ENCODE measurements at regions not wholly inside any gene's neighbourhood (a gene's known extent, or its start where the extent isn't known, plus 50 kb on each side); places are given as distances from the start of the nearest gene placed in this dataset.

DNA sequence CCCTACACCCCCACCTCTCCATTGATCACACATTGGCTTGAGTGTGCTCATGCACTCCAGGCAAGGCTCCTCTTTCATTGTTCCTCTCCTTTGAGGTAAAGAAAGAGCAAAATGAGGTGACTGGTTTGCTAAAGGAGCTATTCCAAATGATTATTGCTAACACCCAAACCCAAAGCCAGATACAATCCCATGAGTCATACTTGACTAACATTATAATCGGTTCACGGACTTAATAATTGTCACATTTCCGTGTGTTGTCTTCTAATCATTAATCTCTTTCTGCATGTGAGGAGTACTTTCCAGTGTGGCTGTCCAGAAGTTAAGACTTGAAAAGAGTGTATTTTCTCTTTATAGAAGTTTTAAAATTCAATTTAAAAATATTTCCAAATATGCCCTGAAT, 174.3 kb upstream of the SFRP2 start:
- no peaks in the 10 kb centered on the region for H3K4me1 Mint-ChIP-seq
- intact Hi-C loops (cut with micrococcal nuclease): no loop called here
- WGBS (ENCODE audit: insufficient coverage): 89% methylated on average over 3 of the region's 3 CpGs
- Histone ChIP-seq H3K4me3 (ENCODE audit: low read length) (no peak overlapping the region), H3K9me3 (ENCODE audit: control insufficient read depth, insufficient read depth, low read length) (no peaks in the 10 kb centered on the region), H3K27me3 (ENCODE audit: control insufficient read depth, insufficient read depth, low read length) (no peaks in the 10 kb centered on the region), H3K4me1 (ENCODE audit: control insufficient read depth, insufficient read depth, low read length) (no peaks in the 10 kb centered on the region), H3K36me3 (ENCODE audit: control insufficient read depth, insufficient read depth, low read length) (no peaks in the 10 kb centered on the region), H3K27ac (ENCODE audit: low read length) (no peak overlapping the region)
- H3K27ac Mint-ChIP-seq: no peak overlapping the region
- DNase-seq: no peak
- H3K27me3 Mint-ChIP-seq (ENCODE audit: low read depth in 2 of 2): no peaks in the 10 kb centered on the region
- ATAC-seq: no peak
- TF ChIP-seq, protein P1, sequence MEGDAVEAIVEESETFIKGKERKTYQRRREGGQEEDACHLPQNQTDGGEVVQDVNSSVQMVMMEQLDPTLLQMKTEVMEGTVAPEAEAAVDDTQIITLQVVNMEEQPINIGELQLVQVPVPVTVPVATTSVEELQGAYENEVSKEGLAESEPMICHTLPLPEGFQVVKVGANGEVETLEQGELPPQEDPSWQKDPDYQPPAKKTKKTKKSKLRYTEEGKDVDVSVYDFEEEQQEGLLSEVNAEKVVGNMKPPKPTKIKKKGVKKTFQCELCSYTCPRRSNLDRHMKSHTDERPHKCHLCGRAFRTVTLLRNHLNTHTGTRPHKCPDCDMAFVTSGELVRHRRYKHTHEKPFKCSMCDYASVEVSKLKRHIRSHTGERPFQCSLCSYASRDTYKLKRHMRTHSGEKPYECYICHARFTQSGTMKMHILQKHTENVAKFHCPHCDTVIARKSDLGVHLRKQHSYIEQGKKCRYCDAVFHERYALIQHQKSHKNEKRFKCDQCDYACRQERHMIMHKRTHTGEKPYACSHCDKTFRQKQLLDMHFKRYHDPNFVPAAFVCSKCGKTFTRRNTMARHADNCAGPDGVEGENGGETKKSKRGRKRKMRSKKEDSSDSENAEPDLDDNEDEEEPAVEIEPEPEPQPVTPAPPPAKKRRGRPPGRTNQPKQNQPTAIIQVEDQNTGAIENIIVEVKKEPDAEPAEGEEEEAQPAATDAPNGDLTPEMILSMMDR (IDR thresholded peaks at IDR 0.05): no peak
- H3K36me3 Mint-ChIP-seq: no peaks in the 10 kb centered on the region
- no peaks in the 10 kb centered on the region for H3K9me3 Mint-ChIP-seq
- H3K4me3 Mint-ChIP-seq: no peak overlapping the region

DNA sequence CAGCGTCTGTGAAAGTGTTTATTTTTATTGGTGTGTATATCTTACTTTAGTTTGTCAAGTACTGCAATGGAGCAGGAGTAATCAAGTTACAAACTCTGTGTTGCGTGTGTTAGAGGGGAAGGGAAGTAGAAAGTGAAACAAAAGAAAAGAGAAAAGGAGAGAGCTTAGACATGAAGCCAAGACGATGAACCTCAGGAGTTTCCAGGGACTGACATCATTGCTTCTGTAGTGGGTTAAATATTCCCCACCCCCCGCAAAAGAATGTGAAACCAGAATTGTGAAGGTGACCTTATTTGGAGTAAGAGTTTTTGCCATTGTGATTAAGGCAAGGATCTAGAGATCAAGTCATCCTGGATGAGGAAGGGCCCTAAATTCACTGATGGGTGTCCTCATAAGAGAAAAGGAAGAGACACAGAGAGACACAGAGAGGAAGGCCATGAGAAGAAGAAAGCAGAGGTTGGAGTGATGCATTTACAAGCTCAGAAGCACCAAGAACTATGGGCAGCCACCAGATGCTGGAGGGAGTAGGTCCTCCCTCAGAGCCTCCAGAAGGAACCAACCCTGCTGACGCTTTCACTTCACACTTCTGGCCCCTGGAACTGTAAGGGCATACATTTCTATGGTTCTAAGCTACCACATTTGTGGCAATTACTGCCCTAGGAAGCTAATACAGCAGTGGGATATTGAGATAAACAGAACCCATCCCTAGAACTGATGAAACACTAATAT, 173.6 kb upstream of the SFRP2 start:
- WGBS (ENCODE audit: insufficient coverage): 80% methylated on average over 5 of the region's 5 CpGs
- intact Hi-C loops (cut with micrococcal nuclease): no loop called here
- no peaks in the 10 kb centered on the region for H3K27me3 ChIP-seq (ENCODE audit: control insufficient read depth, insufficient read depth, low read length)
- TF ChIP-seq, protein P1 (IDR thresholded peaks at IDR 0.05): no peak
- H3K36me3 Mint-ChIP-seq: no peaks in the 10 kb centered on the region
- no peaks in the 10 kb centered on the region for H3K4me1 ChIP-seq (ENCODE audit: control insufficient read depth, insufficient read depth, low read length)
- no peak overlapping the region for H3K4me3 ChIP-seq (ENCODE audit: low read length)
- H3K4me3 Mint-ChIP-seq: no peak overlapping the region
- no peak overlapping the region for H3K27ac Mint-ChIP-seq
- DNase-seq (no peak), ATAC-seq (no peak)
- no peaks in the 10 kb centered on the region for H3K27me3 Mint-ChIP-seq (ENCODE audit: low read depth in 2 of 2)
- H3K9me3 Mint-ChIP-seq: no peaks in the 10 kb centered on the region
- H3K4me1 Mint-ChIP-seq: no peaks in the 10 kb centered on the region
- no peaks in the 10 kb centered on the region for H3K36me3 ChIP-seq (ENCODE audit: control insufficient read depth, insufficient read depth, low read length)
- no peak overlapping the region for H3K27ac ChIP-seq (ENCODE audit: low read length)
- H3K9me3 ChIP-seq (ENCODE audit: control insufficient read depth, insufficient read depth, low read length): no peaks in the 10 kb centered on the region

DNA sequence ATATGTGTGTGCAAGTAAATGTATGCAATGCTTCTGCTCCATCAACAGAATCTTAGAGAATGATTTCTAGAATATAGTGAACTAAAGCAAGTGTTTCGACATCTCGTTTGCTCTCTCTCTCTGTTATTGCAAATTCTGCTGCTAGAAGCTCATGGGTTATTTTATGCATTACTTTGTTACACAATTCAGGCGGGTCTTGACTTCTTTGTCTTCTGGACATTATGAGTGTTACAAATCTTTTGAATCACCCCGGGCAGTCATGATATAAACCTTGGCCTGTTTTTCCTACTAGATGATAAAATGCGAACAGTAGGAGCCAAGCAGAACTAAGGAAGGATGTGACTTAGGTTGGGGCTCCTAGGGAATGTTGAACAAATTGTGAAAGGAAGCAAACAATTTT, 166.4 kb upstream of the SFRP2 start:
- Mint-ChIP-seq H3K9me3 (peaks cover 0 to 3% of the 10 kb centered on the region in 2 donors), H3K4me3 (no peak overlapping the region), H3K27ac (no peak overlapping the region), H3K36me3 (no peaks in the 10 kb centered on the region), H3K4me1 (peaks cover 3% of the 10 kb centered on the region in 2 donors), H3K27me3 (ENCODE audit: low read depth in 2 of 2) (peaks cover 0 to 4% of the 10 kb centered on the region in 2 donors)
- TF ChIP-seq, protein P1 (IDR thresholded peaks at IDR 0.05): no peak
- Histone ChIP-seq H3K4me3 (ENCODE audit: low read length) (no peak overlapping the region), H3K36me3 (ENCODE audit: control insufficient read depth, insufficient read depth, low read length) (no peaks in the 10 kb centered on the region), H3K27ac (ENCODE audit: low read length) (no peak overlapping the region), H3K9me3 (ENCODE audit: control insufficient read depth, insufficient read depth, low read length) (no peaks in the 10 kb centered on the region), H3K4me1 (ENCODE audit: control insufficient read depth, insufficient read depth, low read length) (peaks cover 3% of the 10 kb centered on the region), H3K27me3 (ENCODE audit: control insufficient read depth, insufficient read depth, low read length) (peaks cover 2% of the 10 kb centered on the region)
- WGBS (ENCODE audit: insufficient coverage): 95% methylated on average over 5 of the region's 5 CpGs
- intact Hi-C loops (cut with micrococcal nuclease): no loop called here
- no peak for ATAC-seq
- no peak for DNase-seq

DNA sequence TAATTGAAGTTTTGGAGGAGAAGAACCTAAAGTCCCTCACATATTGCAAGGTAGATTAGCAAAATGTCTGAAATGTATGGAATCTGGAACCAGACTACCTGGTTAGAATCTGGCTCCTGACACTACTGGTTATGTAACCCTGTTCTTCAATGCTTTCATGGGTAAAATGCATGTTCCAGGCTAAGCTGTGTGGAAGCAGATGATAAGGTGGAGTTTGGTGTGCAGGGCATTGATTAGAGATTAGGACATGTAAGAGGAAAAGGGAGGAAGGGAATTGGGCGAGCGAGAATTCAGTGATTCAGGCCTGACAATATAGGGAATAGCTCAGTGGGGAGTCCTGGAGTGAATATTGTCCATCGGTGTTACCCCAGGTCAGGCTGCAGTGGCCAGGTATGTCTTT, 165.8 kb upstream of the SFRP2 start:
- Histone ChIP-seq H3K36me3 (ENCODE audit: control insufficient read depth, insufficient read depth, low read length) (no peaks in the 10 kb centered on the region), H3K27me3 (ENCODE audit: control insufficient read depth, insufficient read depth, low read length) (peaks cover 2% of the 10 kb centered on the region), H3K9me3 (ENCODE audit: control insufficient read depth, insufficient read depth, low read length) (no peaks in the 10 kb centered on the region), H3K4me1 (ENCODE audit: control insufficient read depth, insufficient read depth, low read length) (peaks cover 7% of the 10 kb centered on the region), H3K27ac (ENCODE audit: low read length) (no peak overlapping the region), H3K4me3 (ENCODE audit: low read length) (no peak overlapping the region)
- 96% methylated on average over 3 of the region's 3 CpGs for WGBS (ENCODE audit: insufficient coverage)
- H3K4me3 Mint-ChIP-seq: no peak overlapping the region
- peaks cover 0 to 3% of the 10 kb centered on the region in 2 donors for H3K9me3 Mint-ChIP-seq
- H3K36me3 Mint-ChIP-seq: no peaks in the 10 kb centered on the region
- intact Hi-C loops (cut with micrococcal nuclease): no loop called here
- H3K27me3 Mint-ChIP-seq (ENCODE audit: low read depth in 2 of 2): peaks cover 0 to 4% of the 10 kb centered on the region in 2 donors
- TF ChIP-seq, protein P1 (IDR thresholded peaks at IDR 0.05): no peak
- no peak overlapping the region for H3K27ac Mint-ChIP-seq
- no peak for DNase-seq
- peaks cover 10% of the 10 kb centered on the region in 2 donors for H3K4me1 Mint-ChIP-seq
- ATAC-seq: no peak

Data from natural killer cell (primary cell).